D721Med (cell line): ENCODE measurements at regions not wholly inside any gene's neighbourhood (a gene's known extent, or its start where the extent isn't known, plus 50 kb on each side); places are given as distances from the start of the nearest gene placed in this dataset.

Experiments
- DNase-seq: peaks from one replicate; pipeline ENCODE4 v3.0.0; 2011; ENCODE audit warnings: low spot score; ENCODE audit not compliant: insufficient read length
- FAIRE-seq: peaks from 2 replicates; lab custom pipeline; 2011; peaks lifted over from hg19 to GRCh38; lab: Jason Lieb, UNC
- CTCF ChIP-seq: IDR thresholded peaks from 2 replicates; pipeline ENCODE4 v1.5.1; 2012; ENCODE audit warnings: mild to moderate bottlenecking, control low read depth; ENCODE audit not compliant: insufficient read depth; ENCODE audit errors: missing control alignments

- TF ChIP-seq CTCF: no peak
- FAIRE-seq (no peak), DNase-seq (no peak)
Measured at GRCh38 chr17:5816491-5817070, 232.3 kb upstream of the NLRP1 start.

GRCh38 chr17:5817475-5818395 lies 233.4 kb upstream of the NLRP1 start:
- no peak for TF ChIP-seq CTCF
- FAIRE-seq: no peak

GRCh38 chr17:5819396-5819795 lies 235.1 kb upstream of the NLRP1 start:
- FAIRE-seq (no peak), DNase-seq (no peak)
- no peak for TF ChIP-seq CTCF

More at GRCh38 chr17:5817475-5818395, 233.4 kb upstream of the NLRP1 start:
- no peak for DNase-seq

GRCh38 chr17:5819921-5820685 lies 235.8 kb upstream of the NLRP1 start:
- no peak for FAIRE-seq
- no peak for DNase-seq
- no peak for TF ChIP-seq CTCF

GRCh38 chr17:5820721-5821456 lies 236.6 kb upstream of the NLRP1 start:
- DNase-seq (no peak), FAIRE-seq (no peak)

GRCh38 chr17:5821803-5822202 lies 237.5 kb upstream of the NLRP1 start:
- FAIRE-seq (no peak), DNase-seq (no peak)
- TF ChIP-seq CTCF: no peak

More at GRCh38 chr17:5820721-5821456, 236.6 kb upstream of the NLRP1 start:
- TF ChIP-seq CTCF: no peak
